K562 (cell line): ENCODE measurements at regions not wholly inside any gene's neighbourhood (a gene's known extent, or its start where the extent isn't known, plus 50 kb on each side); places are given as distances from the start of the nearest gene placed in this dataset.
A peak's percentile ranks its signal among the peaks of the same experiment; 100 is the strongest.

Source experiments
- BRD9 ChIP-seq: fragments of 450-650 bp; IDR thresholded peaks from 2 replicates; pipeline ENCODE4 v1.6.1; 2018; ENCODE audit warnings: low read depth; ENCODE audit not compliant: partially characterized antibody
- CBX3 ChIP-seq, 2 experiments: IDR thresholded peaks; 1 replicate in 1 of 2; 2 replicates in 1 of 2; pipeline ENCODE4 v1.6.1; 2012; ENCODE audit warnings: inconsistent platforms in 2 of 2, low read length in 2 of 2, borderline replicate concordance in 1 of 2, control low read depth in 1 of 2
- CXXC5 ChIP-seq: fragments of 250-450 bp; sonication (Bioruptor Pico); IDR thresholded peaks from 2 replicates; pipeline ENCODE4 v1.8.0; 2022; ENCODE audit warnings: inconsistent platforms, mild to moderate bottlenecking, moderate library complexity
- ELF1 ChIP-seq: fragments of 200-800 bp; sonication (Bioruptor generic); IDR thresholded peaks from 2 replicates; pipeline ENCODE4 v1.6.1; 2016; ENCODE audit warnings: missing genetic modification characterization, missing compliant biosample characterization
- ELF2 ChIP-seq: fragments of 250-450 bp; sonication (Bioruptor Pico); IDR thresholded peaks from 2 replicates; pipeline ENCODE4 v1.5.0; 2021; ENCODE audit warnings: mild to moderate bottlenecking
- ETV6 ChIP-seq, 3 experiments: fragments of 150-350 bp in 1 of 3; sonication (generic) in 1 of 3; formaldehyde crosslinking in 1 of 3; IDR thresholded peaks; 2 replicates each; pipeline versions ENCODE4 v1.6.1 to v1.8.0; 2014 to 2022; ENCODE audit warnings: borderline replicate concordance in 2 of 3, low read depth in 2 of 3, antibody characterized with exemption in 1 of 3, low read length in 1 of 3, mild to moderate bottlenecking in 1 of 3, missing genetic modification reagents in 1 of 3
- GATAD2A ChIP-seq: fragments of 450-650 bp; IDR thresholded peaks from 2 replicates; pipeline ENCODE4 v1.6.1; 2017
- HES1 ChIP-seq: fragments of 450-650 bp; IDR thresholded peaks from 2 replicates; pipeline ENCODE4 v1.6.1; 2016; ENCODE audit warnings: low read depth, mild to moderate bottlenecking, moderate library complexity
- MAZ ChIP-seq, 2 experiments: fragments of 450-650 bp in 1 of 2; sonication (generic) in 1 of 2; formaldehyde crosslinking; IDR thresholded peaks in 1 of 2; conservative IDR thresholded peaks in 1 of 2; 2 replicates each; pipeline versions ENCODE4 v1.4.0 to v1.5.0; 2020; ENCODE audit warnings: mild to moderate bottlenecking in 1 of 2, missing genetic modification reagents in 1 of 2
- MITF ChIP-seq: IDR thresholded peaks from 2 replicates; pipeline ENCODE4 v1.6.1; 2014; ENCODE audit warnings: antibody characterized with exemption
- NFE2 ChIP-seq: IDR thresholded peaks from 2 replicates; pipeline ENCODE4 v1.6.1; 2014; ENCODE audit warnings: antibody characterized with exemption, low read depth
- NKRF ChIP-seq: fragments of 450-650 bp; IDR thresholded peaks from 2 replicates; pipeline ENCODE4 v1.6.1; 2016; ENCODE audit warnings: borderline replicate concordance
- RFX1 ChIP-seq: fragments of 450-650 bp; IDR thresholded peaks from 2 replicates; pipeline ENCODE4 v1.6.1; 2016; ENCODE audit warnings: mild to moderate bottlenecking, moderate library complexity
- SMAD4 ChIP-seq: fragments of 250-450 bp; sonication (Bioruptor Pico); conservative IDR thresholded peaks from 2 replicates; pipeline ENCODE4 v1.8.0; 2021; ENCODE audit warnings: inconsistent platforms, mild to moderate bottlenecking, moderate library complexity
- TBL1XR1 ChIP-seq, 2 experiments: IDR thresholded peaks; 2 replicates each; pipeline ENCODE4 v1.6.1; 2012; ENCODE audit warnings: improper control_type of control experiment in 2 of 2, low read length in 2 of 2, mild to moderate bottlenecking in 1 of 2
- TRIM25 ChIP-seq: fragments of 450-650 bp; IDR thresholded peaks from 2 replicates; pipeline ENCODE4 v1.7.0; 2016; ENCODE audit warnings: borderline replicate concordance
- TSC22D4 ChIP-seq: fragments of 450-650 bp; IDR thresholded peaks from 2 replicates; pipeline ENCODE4 v1.6.1; 2016; ENCODE audit warnings: missing genetic modification characterization, missing biosample characterization, control low read depth
- ZNF121 ChIP-seq: sonication (generic); formaldehyde crosslinking; conservative IDR thresholded peaks from 2 replicates; pipeline ENCODE4 v1.8.0; 2022; ENCODE audit warnings: missing genetic modification reagents
- ZNF41 ChIP-seq: fragments of 250-450 bp; sonication (Bioruptor Pico); conservative IDR thresholded peaks from 2 replicates; pipeline ENCODE4 v1.4.0; 2020; ENCODE audit warnings: mild to moderate bottlenecking
- ZNF699 ChIP-seq: fragments of 250-450 bp; sonication (Bioruptor Pico); IDR thresholded peaks from 2 replicates; pipeline ENCODE4 v1.8.0; 2021; ENCODE audit warnings: mild to moderate bottlenecking, moderate library complexity; ENCODE audit not compliant: insufficient replicate concordance

- TF ChIP-seq ETV6 (IDR thresholded peaks at IDR 0.05; ENCODE audit: borderline replicate concordance in 1 of 2, low read depth in 2 of 2, low read length in 1 of 2) (peak in 1 of 2 experiments; percentile 84; a peak in 2 of 4 replicates), ETV6 (CRISPR knock-in tag; IDR thresholded peaks at IDR 0.05; ENCODE audit: borderline replicate concordance) (no peak), ELF1 (tag) (peak; percentile 17; the same call in 1 of the 2 replicates), ELF2 (no peak), MITF (no peak), NKRF (no peak), BRD9 (no peak), HES1 (0 out of 2 replicates have a peak, but pooled peaks have one; percentile 59), NFE2 (no peak), RFX1 (no peak), ZNF121 (CRISPR knock-in tag) (no peak), TSC22D4 (no peak), ZNF699 (CRISPR knock-in tag) (no peak), TBL1XR1 (IDR thresholded peaks at IDR 0.05; ENCODE audit: low read length in 2 of 2) (peak in 1 of 2 experiments; percentile 66; a peak in 2 of 4 replicates), CXXC5 (CRISPR knock-in tag) (no peak), GATAD2A (0 out of 2 replicates have a peak, but pooled peaks have one; percentile 26), CBX3 (IDR thresholded peaks at IDR 0.05; ENCODE audit: borderline replicate concordance in 1 of 2, low read length in 2 of 2) (no peak), ZNF41 (CRISPR knock-in tag) (no peak), MAZ (CRISPR knock-in tag; conservative IDR thresholded peaks at IDR 0.05 in 1 of 2, IDR thresholded peaks at IDR 0.05 in 1 of 2) (0 out of 4 replicates have a peak, but pooled peaks of 1 of the 2 experiments have one; percentile 33), TRIM25 (no peak), SMAD4 (CRISPR knock-in tag) (peak; percentile 47)
These were observed 128.0 kb upstream of the PROK2 start (continued) for GRCh38 chr3:71912839-71913495.
